ENCODE measurements at regions not wholly inside any gene's neighbourhood (a gene's known extent, or its start where the extent isn't known, plus 50 kb on each side); places are given as distances from the start of the nearest gene placed in this dataset.

GRCh38 chr5:135196483-135196882, 162.5 kb upstream of the PITX1 start:
- TF ChIP-seq BCL3 (CRISPR knock-in tag; IDR thresholded peaks at IDR 0.05) (no peak), HNF4A (CRISPR knock-in tag; IDR thresholded peaks at IDR 0.05) (no peak), EZH2 (conservative IDR thresholded peaks at IDR 0.05; ENCODE audit: low read depth, low read length) (no peak), BHLHE40 (IDR thresholded peaks at IDR 0.05; ENCODE audit: low read length) (no peak), CEBPZ (IDR thresholded peaks at IDR 0.05; ENCODE audit: low read length) (no peak), SRSF1 (optimal IDR thresholded peaks at IDR 0.05; ENCODE audit: low read depth, low read length) (no peak), HOXD1 (CRISPR knock-in tag; IDR thresholded peaks at IDR 0.05) (no peak), ZNF24 (IDR thresholded peaks at IDR 0.05) (no peak), RERE (CRISPR knock-in tag; IDR thresholded peaks at IDR 0.05; ENCODE audit: low read depth) (no peak), POLR2A (IDR thresholded peaks at IDR 0.05; ENCODE audit: insufficient read depth in 1 of 2, low read depth in 2 of 2, low read length in 2 of 2) (no peak), ATF7 (IDR thresholded peaks at IDR 0.05) (no peak), ATF7 (CRISPR knock-in tag; IDR thresholded peaks at IDR 0.05) (no peak), CTCF (CRISPR knock-in tag; IDR thresholded peaks at IDR 0.05) (no peak)

Data from HepG2 (cell line).